Right lung (tissue), 2 donors: ENCODE measurements at regions not wholly inside any gene's neighbourhood (a gene's known extent, or its start where the extent isn't known, plus 50 kb on each side); places are given as distances from the start of the nearest gene placed in this dataset.
"Not testable (repeated sequence)": the region's sequence is repeated elsewhere in the genome, so short reads cannot be mapped to it uniquely, and the experiment has no call there.

Experiments
- DNase-seq, 2 donors: peaks; one replicate each; pipeline ENCODE4 v3.0.0-alpha.2; 2013

DNA sequence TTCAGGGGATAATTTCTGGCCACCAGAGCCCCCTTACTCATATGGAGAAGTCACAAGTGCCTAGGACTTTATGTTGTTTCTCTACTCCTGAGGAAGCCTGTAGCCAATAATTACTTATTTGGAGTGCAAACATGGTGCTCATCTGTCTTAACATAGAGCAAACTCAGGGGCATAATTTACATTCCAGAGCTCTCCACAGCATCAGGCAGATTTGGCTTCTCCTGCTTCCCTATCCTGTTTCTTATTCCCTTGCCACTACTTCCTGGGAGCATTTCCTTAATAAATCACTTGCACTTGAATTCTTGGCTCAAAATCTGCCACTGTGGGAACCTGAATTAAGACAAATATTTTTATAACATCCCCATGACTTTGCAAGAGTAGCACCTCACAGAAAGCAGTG is 960.9 kb downstream of the SOCS6 start:
- DNase-seq = no peak

DNA sequence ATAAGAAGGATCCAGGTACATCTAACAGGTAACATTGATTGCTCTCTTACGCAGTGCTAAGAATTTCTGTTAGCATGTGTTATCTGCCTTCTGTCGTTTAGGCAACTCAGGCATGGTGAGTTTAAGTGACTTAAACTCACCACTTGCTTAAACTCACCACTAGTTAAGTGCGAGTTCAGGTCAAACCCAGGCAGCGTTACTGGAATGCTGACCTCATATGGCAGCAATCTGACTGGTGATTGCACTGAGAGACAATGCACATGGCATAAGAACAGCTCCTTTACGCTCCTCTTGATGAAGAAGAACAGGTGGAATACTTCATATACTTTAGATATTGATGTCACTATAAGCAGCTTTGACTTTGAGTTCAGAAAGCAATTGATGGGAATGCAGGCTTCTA is 954.1 kb downstream of the SOCS6 start:
- DNase-seq = no peak

DNA sequence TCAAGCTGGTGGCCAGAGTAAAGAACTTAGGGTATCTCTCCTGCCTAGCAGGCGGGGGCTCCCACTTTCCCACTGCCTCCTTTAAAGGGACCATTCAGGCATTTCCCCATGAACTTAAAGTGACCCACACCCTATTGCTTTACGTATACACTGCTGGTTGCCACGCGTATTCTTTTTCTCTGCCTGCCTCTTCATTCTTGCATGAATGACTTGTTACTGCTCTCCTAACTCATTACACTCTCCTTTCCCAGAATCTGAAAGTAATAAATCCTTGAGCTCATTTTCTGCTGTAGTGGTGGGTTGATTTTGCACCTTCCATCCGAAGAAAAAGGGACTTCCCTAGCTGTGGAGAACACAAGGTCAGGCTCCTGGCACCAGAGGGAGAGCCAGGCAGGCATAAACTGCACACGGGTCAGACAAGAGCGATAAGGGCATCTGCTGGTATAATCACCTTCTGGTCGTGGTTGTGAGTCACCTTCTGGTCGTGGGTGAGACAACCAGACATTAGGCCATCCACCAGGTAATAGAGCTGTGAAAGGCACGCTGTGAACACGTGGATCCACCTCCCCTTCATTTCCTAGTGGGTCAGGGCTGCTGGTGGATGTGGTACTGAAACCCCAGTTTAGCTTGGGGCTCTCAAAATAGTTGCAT is 950.3 kb downstream of the SOCS6 start:
- DNase-seq = no peak

DNA sequence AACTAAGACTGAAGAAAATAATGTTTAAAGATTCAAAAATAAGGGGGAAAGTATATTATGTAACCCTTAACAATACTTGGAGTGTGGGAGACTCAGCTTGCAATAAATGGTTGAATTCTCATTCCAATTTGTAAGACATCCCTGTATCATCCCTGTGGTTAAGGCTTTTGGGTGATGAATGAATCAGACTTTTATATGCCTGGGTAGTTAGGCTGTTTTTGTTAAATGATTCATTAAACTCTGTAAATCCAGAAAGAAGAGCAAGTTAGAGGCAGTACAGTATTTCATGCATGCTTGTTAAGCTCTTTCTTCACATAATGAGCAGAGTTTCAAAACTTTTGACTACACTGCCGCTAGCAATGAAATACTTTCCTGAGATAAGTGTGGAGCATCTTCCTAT is 948.8 kb downstream of the SOCS6 start:
- no peak for DNase-seq

DNA sequence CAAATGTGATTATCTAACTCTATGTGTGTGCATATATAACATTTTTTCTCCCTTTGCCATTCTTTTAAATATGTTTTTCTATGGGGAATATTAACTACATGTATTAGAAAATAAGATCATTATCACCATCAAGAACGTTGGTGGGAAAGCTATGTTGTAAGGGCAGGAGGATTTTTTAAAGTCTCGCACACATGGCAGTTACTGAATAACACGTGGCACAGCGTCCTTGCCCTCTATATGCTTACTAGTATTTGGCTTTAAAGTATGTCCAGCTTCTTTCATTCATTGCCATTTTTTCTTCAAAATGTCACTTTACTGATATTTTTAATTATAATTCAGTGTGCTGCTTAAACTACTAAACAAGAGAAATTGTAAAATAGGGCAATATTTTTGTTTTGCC is 944.3 kb downstream of the SOCS6 start:
- no peak for DNase-seq

DNA sequence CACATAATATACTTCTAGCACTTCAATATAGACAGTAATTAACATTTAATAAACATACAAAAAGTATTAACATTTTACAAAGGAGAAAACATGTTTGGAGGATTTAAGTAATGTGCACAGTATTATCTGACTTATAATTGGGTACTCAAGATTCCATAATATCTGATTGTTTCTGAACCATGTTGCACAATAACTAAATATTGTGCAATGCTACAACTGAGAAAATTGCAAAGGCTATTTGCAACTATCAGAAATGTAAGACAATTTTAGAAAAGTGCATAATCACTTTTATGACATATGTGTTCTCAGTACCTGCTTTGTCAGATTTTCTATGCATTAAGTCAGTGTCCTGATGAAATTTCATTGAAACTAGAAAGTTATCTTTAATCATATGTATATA is 934.6 kb downstream of the SOCS6 start:
- peak; percentile 14 to 31 for DNase-seq

DNA sequence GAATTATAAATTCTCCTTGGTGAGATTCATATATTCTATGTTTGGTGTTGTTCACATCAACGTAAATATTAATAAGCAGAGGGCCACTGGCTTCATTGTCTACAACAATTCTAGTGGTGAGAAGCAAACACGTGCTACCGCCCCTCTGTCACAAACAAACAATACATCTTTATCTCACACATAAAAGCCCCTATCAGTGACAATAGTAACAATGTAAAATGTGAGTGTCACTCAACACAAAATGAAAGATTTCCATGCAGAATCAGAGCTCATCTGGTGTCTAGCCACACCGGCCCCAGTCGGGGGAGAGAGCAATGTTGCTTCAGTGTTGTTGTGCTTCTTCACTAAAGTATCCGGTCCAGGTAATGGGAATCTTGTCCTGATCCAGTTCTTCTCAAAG is 932.6 kb downstream of the SOCS6 start:
- no peak for DNase-seq

DNA sequence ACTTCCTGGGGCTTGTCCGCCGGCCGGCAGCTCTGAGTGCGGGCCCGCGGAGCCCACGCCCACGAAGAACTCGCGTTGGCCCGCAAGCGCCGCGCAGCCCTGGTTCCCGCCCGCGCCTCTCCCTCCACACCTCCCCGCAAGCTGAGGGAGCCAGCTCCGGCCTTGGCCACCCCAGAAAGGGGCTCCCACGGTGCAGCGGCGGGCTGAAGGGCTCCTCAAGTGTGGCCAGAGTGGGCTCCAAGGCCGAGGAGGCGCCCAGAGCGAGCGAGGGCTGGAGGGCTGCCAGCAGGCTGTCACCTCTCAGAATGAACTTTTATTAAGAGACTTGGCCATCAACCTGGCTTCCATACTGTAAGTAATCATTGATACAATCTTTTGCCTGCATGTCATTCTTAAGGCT is 923.9 kb downstream of the SOCS6 start:
- DNase-seq = not testable (repeated sequence)

DNA sequence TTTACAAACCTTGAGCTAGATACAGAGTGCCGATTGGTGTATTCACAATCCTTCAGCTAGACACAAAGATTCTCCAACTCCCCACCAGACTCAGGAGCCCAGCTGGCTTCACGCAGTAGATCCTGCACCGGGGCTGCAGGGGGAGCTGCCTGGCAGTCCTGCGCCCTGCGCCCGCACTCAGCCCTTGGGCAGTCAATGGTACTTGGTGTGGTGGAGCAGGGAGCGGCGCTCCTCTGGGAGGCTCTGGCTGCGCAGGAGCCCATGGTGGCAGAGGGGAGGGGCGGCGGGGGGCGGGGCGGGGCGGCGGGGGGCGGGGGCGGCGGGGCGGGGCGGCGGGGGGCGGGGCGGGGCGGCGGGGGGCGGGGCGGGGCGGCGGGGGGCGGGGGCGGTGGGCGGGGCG is 923.4 kb downstream of the SOCS6 start:
- DNase-seq = no peak

DNA sequence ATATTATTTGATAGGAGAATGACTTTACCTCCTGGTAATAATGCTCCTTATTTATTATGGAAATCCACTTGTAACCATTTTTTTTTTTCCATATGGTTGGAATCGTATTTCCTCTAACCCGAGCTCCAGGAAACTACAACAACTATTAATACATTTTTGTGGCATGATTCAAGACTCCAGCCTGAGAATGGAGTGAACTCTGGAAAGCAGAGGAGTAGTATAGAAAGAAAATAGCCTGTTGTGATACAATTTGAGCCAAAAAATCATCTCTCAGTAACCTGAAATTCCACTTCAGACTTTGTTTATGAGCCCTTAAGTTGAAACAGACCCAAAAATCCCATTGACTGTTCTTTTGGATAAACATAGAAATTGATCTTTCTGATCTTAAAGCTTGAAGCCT is 921.1 kb downstream of the SOCS6 start:
- no peak for DNase-seq

DNA sequence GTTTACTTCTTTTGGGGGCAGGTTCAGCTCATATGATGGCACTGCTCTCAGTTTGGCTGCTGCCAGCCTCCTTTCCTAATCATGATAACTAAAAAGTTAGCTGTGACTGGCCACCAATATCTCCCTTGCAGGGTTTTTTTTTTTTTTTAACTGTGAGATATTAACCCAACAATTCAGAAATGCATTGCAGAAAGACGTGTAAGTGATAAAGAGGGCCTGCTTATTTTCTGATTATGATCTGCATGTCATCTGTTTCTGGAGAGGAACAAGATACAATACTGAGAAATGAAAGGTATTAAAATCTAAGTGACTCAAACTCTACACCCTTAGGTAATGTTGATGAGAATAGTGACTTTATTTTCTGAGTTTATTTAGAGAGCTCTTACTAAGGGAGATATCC is 905.6 kb downstream of the SOCS6 start:
- DNase-seq = no peak

DNA sequence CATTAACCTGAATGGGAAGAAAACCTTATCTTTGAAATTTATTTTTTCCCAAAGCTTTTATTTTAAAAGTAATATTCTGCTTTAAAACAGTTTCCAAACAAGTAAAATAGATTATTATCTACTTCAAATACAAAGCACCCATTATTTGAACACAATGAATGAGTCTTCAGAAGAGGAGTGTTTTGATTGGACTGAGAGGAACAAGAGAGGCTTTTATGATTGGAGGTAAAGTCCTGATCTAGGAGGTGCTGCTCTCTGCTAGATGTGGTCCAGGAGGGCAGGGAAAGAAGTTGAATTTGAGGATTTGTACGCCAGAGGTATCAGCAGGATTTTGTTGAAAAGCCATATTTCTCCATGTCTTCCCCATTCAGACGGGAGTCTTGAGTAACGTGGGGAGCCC is 900.7 kb downstream of the SOCS6 start:
- DNase-seq = no peak

DNA sequence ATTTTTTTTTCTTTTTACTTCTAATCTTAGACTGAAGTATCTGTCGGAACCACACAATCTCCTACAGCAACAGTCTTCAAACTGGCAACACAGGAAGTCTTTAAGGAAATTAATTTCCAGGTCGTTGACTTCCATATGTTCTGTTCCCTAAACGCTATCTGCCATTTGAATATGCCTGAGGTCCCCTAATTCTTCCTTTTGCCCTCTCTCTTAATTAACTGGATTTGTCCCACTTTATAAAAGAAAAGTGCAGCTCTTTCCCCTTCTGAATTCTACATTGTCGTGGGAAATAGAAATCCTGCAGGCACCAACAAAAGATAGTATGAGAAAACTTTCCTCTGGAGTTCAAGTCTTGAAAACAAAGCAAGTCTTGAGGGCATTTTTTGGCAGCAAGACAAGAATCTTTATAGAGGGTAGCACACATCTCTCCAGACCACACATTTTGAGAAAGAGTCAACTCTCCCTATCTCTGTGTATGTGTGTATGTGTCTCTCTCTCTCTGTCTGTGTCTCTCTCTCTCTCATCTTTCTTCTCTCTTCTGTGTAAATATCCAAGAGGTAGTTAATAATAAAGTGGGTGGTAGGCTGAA is 879.8 kb downstream of the SOCS6 start:
- DNase-seq = no peak

DNA sequence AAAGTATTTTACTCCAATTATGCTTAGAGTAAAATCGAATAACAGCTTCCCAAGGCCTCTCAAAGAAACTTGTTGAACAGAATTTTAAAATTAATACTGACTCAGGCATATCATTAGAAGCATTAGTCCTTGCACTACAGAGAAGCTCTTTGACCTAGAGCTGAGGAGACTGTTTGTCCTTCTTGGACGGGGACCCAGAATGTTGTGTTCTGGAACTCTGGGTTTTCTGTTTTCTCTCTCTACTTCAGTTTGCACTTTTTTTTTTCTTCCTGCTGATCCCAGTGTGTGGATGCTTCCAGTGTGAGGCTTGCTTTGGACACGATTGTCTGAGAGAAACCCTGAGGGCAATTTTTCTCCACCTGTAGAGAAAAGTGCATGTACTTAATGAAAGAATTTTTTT is 847.6 kb downstream of the SOCS6 start:
- no peak for DNase-seq

DNA sequence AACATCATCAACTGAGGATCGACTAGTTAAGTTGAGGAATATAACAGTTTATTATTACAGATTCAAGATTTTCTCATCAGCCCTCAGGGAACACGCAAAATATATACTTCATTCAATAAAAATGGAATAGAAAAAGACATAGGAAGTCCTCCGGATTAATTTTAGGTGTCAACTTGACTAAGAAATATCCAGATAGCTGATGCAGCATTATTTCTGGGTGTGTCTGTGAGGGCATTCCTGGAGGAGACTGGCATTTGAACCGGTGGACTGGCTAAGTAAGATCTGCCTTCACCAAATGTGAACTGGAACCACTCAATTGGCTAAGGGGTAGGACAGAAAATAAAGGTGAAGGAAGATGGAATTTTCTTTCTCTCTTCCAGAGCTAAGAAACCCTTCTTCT is 845.3 kb downstream of the SOCS6 start:
- no peak for DNase-seq

DNA sequence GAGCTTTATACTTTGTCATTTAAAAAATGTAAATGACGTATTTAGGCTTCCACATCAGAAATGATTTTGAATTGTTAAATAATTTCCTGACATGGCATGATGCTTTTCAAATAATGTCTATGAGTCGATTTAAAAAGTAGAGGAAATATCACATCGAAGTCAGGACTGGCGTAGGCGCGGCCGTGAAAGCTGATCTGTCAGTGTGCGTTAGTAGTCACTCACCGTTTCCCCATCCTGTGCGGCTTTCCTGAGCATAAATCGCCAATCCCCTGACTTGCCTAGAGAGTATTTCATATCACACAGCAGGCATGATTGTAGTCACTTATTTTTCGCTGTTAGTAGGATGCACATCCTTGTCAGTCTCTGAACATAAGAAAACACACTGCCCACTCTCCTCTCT is 843.1 kb downstream of the SOCS6 start:
- DNase-seq = no peak

DNA sequence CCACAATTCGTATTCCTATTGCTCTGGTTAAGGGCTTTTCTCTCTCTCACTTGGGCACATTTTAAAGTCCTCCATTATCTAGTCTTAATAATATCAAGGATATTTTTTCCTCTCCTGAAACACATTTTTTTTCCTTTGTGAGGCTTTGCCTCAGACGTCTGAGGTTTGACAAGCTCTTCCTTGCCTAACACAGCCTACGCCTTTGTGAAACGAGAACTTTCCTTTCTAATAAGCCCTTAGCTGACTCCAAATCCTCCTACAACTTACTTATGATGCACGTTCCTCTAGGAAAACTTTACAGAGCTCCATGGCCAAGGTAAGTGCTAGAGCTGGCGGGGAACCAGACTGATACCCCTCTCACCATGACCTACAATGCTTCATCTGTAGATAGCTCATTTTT is 841.5 kb downstream of the SOCS6 start:
- no peak for DNase-seq

DNA sequence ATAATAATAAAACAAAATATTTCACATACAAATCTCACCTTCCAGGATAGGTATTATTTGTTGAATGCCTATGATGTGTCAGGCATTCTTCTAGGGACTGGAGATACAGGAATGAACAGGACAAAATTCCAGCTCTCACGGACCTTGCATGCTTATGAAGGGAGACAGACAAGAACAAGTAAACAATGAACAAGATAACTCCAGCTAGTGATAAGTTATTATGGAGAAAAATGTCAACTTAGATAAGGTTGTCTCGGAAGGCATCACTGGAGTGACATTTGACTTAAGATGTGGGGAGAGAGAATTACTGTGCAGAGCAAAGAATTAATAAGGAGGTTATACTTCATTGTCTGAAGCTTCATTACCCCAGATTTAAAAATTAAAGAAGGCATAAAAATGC is 836.7 kb downstream of the SOCS6 start:
- DNase-seq = no peak

DNA sequence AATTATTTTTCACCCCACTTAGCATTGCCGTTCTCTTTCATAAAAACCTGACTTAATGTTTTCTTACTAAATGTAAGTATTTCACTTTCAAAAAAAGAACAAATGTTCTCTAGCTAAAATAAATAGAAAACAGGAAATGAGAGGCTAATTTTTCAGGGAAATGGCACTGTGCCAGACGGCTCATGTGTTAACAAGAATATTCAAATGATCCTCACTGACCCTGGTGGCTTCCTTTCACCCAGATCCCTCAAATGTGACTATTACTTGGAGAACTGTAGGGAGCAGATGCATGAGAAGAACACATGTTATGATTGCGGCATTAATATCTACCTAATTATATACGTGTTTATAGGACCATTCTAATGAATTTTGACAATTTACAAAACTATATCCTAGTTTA is 827.7 kb downstream of the SOCS6 start:
- DNase-seq = peak in 1 of 2 donors; percentile 2

DNA sequence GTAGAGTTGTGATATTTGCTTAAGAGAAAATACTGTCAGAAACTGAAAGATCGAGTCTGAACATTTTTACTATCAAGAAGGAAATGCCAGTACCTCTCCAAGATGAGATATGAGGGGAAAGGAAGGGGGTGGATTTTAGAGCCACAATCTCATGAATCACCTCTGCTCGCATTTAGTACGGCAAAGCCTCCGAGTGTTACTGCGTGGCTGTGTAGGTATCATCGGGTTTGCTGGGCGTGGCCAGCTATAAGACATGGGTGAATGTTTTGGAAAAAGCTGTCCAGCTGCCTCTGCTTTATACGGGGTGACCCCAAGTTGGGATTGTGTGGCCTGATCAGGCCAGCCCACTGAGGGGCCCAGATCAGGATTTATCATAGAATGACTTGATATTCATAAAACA is 826.4 kb downstream of the SOCS6 start:
- no peak for DNase-seq

DNA sequence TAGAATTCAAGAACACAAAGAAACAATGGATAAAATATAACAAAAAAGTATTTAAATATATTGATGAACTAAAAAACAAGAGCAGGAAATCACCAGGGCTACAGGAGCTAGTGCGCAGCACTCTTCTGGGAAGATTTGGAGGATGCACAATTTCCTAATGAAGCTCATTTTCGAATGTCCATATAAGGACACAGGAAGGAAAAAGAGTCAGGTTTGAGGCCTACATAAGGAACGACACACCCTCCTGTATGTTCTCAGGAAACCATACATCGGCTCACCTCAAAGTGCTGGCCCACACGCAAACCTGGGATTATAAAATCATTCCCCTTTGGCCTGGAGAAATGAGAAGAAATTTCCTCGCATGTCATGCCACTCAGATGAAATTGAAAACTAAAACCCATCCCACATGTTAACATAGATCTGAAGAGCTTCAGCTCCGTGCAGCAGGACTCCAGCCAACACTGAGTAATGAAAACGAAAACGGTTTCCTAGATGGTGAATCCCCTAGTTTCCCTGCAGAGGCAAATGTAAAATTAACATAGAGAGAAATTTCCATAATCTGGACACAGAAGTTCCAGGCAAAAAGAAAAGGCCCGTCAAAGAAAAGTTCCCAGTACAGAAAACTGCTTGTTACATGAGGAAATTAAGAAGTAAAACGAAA is 825.8 kb downstream of the SOCS6 start:
- DNase-seq = no peak

DNA sequence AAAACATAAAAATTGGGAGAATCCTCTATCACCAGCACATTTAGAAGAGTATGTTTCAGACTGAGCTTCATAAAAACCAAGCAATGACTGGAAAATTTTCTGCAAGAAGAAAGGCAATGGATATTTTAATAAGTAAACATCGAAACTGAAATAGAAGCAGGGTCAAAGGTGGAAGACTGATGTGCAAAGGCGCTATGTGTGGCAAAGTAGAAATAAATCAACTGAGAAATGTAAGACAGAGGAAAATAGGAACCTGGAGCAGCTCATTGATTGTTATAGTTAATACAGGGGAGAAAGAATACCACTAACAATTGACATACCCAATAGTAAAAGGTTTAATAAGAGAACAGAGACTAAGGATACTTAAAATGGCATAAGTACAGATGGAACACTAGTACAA is 818.4 kb downstream of the SOCS6 start:
- DNase-seq = no peak

DNA sequence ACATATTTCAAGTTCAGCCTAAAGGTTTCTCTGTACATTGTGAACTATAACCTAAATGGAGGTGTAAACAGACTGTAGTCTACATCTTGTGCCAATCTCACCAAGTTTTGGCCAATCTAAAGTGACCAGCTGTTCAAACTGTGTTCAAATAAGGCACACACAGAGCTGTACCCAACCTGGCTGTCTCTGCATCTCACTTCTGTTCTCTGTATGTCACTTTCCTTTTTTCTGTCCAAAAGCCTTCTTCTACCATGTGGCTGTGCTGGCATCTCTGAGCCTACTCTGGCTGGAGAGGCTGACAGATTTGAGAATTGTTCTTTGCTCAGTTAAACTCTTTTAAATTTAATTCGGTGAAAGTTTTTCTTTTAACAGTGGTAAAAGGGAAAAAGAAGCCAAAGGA is 817.9 kb downstream of the SOCS6 start:
- DNase-seq = no peak
